PC-3 (cell line): ENCODE measurements at regions not wholly inside any gene's neighbourhood (a gene's known extent, or its start where the extent isn't known, plus 50 kb on each side); places are given as distances from the start of the nearest gene placed in this dataset.

ENCODE experiments used
- ATAC-seq: fragments of 200-7000 bp; cut with Tn5 transposase; 2 replicates; pipeline ENCODE4 v1.9.1; 2020; ENCODE audit warnings: mild to moderate bottlenecking, moderate library complexity
- BruUV-seq: library from RNA; stranded (reverse); fragments of 400-500 nt; replicated peaks from 2 replicates; lab custom pipeline; 2021; lab: Mats Ljungman, UMichigan
- CTCF ChIA-PET: fragments of 300-600 bp; sonication (Branson Sonifier 250); formaldehyde crosslinking; loops from one replicate; lab custom pipeline; 2022; ENCODE audit warnings: antibody characterized with exemption; lab: Charles Lee
- POLR2A ChIA-PET: fragments of 300-600 bp; sonication (Branson Sonifier 250); formaldehyde crosslinking; loops from one replicate; lab custom pipeline; 2022; ENCODE audit warnings: antibody characterized with exemption; ENCODE audit not compliant: unreplicated experiment; lab: Charles Lee
- DNase-seq: peaks from one replicate; pipeline ENCODE4 v3.0.0-alpha.2; 2015
- H2AFZ ChIP-seq: fragments of 300-600 bp; sonication (generic); 2 replicates; pipeline ENCODE4 v1.6.0; 2016; ENCODE audit warnings: antibody characterized with exemption, low read length
- H3F3A ChIP-seq: fragments of 300-600 bp; sonication (generic); one replicate; pipeline ENCODE4 v1.6.0; 2017; ENCODE audit warnings: antibody characterized with exemption, low read length, control low read depth, mild to moderate bottlenecking; ENCODE audit not compliant: unreplicated experiment
- H3K27ac ChIP-seq: fragments of 300-600 bp; sonication (generic); 2 replicates; pipeline ENCODE4 v1.5.1; 2016; ENCODE audit warnings: mild to moderate bottlenecking, low read length
- H3K27me3 ChIP-seq: fragments of 300-600 bp; sonication (generic); 2 replicates; pipeline ENCODE4 v1.6.1; 2016; ENCODE audit warnings: low read length, mixed read lengths
- H3K36me3 ChIP-seq: fragments of 300-600 bp; sonication (generic); 2 replicates; pipeline ENCODE4 v1.6.1; 2016; ENCODE audit warnings: low read depth, mixed run types, low read length, mixed read lengths
- H3K4me1 ChIP-seq: fragments of 300-600 bp; sonication (generic); 2 replicates; pipeline ENCODE4 v1.5.1; 2016; ENCODE audit warnings: low read length; ENCODE audit not compliant: insufficient read depth
- H3K4me2 ChIP-seq: fragments of 300-600 bp; sonication (generic); 2 replicates; pipeline ENCODE4 v1.6.0; 2016; ENCODE audit warnings: low read length
- H3K4me3 ChIP-seq: fragments of 300-600 bp; sonication (generic); 2 replicates; pipeline ENCODE4 v1.5.1; 2016; ENCODE audit warnings: mild to moderate bottlenecking, low read length, mixed read lengths
- H3K79me2 ChIP-seq: fragments of 300-600 bp; sonication (generic); 2 replicates; pipeline ENCODE4 v1.6.1; 2017; ENCODE audit warnings: low read length, mixed read lengths
- H3K9ac ChIP-seq: fragments of 300-600 bp; sonication (generic); 2 replicates; pipeline ENCODE4 v1.6.0; 2016; ENCODE audit warnings: mild to moderate bottlenecking, low read length
- H3K9me2 ChIP-seq: fragments of 300-600 bp; sonication (generic); replicated peaks from 2 replicates; pipeline ENCODE4 v1.6.1; 2016; ENCODE audit warnings: mixed run types, low read length, mixed read lengths
- H3K9me3 ChIP-seq: fragments of 300-600 bp; sonication (generic); 2 replicates; pipeline ENCODE4 v1.6.1; 2016; ENCODE audit warnings: low read length, mixed read lengths
- H4K20me1 ChIP-seq: fragments of 300-600 bp; sonication (generic); 2 replicates; pipeline ENCODE4 v1.6.1; 2016; ENCODE audit warnings: low read length, mixed read lengths
- EZH2 ChIP-seq: fragments of 300-600 bp; sonication (generic); IDR thresholded peaks from one replicate; pipeline ENCODE4 v1.6.1; 2017; ENCODE audit warnings: antibody characterized with exemption, mild to moderate bottlenecking, low read length; ENCODE audit not compliant: unreplicated experiment
- EZH2phosphoT487 ChIP-seq: fragments of 300-600 bp; sonication (generic); IDR thresholded peaks from 2 replicates; pipeline ENCODE4 v1.6.1; 2018; ENCODE audit warnings: mild to moderate bottlenecking, antibody characterized with exemption, low read length, borderline replicate concordance
- intact Hi-C: fragments of 100-400 bp; cut with micrococcal nuclease; formaldehyde crosslinking; loops from 2 replicates; pipeline ENCODE4 v1.9.0; 2023
- TF ChIP-seq, protein P1 (sequence below): fragments of 300-600 bp; sonication (generic); conservative IDR thresholded peaks from 2 replicates; pipeline ENCODE4 v1.5.1; 2017; ENCODE audit warnings: antibody characterized with exemption, low read depth, mild to moderate bottlenecking, low read length

DNA sequence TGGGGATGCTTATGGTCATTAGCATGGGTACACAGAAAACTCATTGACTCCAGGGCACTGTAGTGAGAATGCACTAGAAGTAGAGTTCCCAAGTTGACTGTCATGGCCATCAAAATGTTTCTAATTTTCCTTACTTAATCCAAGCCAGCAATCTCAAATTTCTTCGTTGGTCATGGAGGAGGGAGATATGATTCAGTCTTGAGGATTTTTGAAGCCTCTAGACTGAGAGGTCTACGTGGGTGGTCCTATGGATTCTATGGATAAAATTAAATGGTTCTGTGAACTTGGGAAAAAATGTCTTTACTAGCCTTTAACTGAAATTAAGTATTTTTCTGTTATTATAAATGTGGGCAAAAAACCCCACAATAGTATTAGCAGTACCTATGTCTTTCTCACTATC lies 508.5 kb downstream of the FUT8 start:
- intact Hi-C loops = no loop called here

DNA sequence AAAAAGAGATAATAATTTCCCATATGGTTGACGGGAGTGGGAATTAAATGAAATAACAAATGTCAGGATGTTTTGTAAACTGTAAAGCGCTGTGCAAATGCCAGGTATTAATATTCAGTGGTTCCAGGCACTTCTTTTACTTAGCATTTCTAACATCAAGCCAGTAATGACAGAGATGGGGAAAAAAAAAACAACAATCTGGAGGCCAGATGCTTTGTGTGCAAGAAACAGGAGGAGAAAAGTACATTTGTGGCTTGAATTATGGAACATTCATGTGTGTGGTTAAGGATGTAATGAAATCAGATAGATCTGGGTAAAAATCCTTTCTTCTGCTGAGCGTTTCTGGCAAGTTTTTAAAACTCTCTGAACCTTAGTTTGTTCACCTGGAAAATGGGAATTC lies 509.6 kb downstream of the FUT8 start:
- Histone ChIP-seq H3K79me2 (no peaks in the 10 kb centered on the region), H3F3A (no peaks in the 10 kb centered on the region), H2AFZ (no peak overlapping the region), H3K36me3 (no peaks in the 10 kb centered on the region), H3K4me3 (no peak overlapping the region), H4K20me1 (no peaks in the 10 kb centered on the region), H3K4me1 (no peaks in the 10 kb centered on the region), H3K9ac (no peak overlapping the region), H3K27ac (no peak overlapping the region), H3K4me2 (no peak overlapping the region), H3K27me3 (peaks cover 71% of the 10 kb centered on the region), H3K9me3 (no peaks in the 10 kb centered on the region), H3K9me2 (no peaks in the 10 kb centered on the region)
- DNase-seq (no peak), ATAC-seq (no peak)
- BruUV-seq = no TSS peak
- TF ChIP-seq EZH2 (no peak), EZH2phosphoT487 (no peak)
- TF ChIP-seq, protein P1, sequence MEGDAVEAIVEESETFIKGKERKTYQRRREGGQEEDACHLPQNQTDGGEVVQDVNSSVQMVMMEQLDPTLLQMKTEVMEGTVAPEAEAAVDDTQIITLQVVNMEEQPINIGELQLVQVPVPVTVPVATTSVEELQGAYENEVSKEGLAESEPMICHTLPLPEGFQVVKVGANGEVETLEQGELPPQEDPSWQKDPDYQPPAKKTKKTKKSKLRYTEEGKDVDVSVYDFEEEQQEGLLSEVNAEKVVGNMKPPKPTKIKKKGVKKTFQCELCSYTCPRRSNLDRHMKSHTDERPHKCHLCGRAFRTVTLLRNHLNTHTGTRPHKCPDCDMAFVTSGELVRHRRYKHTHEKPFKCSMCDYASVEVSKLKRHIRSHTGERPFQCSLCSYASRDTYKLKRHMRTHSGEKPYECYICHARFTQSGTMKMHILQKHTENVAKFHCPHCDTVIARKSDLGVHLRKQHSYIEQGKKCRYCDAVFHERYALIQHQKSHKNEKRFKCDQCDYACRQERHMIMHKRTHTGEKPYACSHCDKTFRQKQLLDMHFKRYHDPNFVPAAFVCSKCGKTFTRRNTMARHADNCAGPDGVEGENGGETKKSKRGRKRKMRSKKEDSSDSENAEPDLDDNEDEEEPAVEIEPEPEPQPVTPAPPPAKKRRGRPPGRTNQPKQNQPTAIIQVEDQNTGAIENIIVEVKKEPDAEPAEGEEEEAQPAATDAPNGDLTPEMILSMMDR = no peak
- intact Hi-C loops = no loop called here
- CTCF ChIA-PET = no interaction called here
- POLR2A ChIA-PET = no interaction called here

More for the DNA sequence above, 508.5 kb downstream of the FUT8 start:
- Histone ChIP-seq H4K20me1 (no peaks in the 10 kb centered on the region), H3K4me1 (no peaks in the 10 kb centered on the region), H2AFZ (no peak overlapping the region), H3F3A (no peaks in the 10 kb centered on the region), H3K9me2 (no peaks in the 10 kb centered on the region), H3K4me3 (no peak overlapping the region), H3K36me3 (no peaks in the 10 kb centered on the region), H3K27ac (no peak overlapping the region), H3K79me2 (no peaks in the 10 kb centered on the region), H3K27me3 (peaks cover 70% of the 10 kb centered on the region), H3K9me3 (no peaks in the 10 kb centered on the region), H3K9ac (no peak overlapping the region), H3K4me2 (no peak overlapping the region)
- TF ChIP-seq EZH2phosphoT487 (no peak), EZH2 (no peak)
- TF ChIP-seq, protein P1 = no peak
- ATAC-seq (no peak), DNase-seq (no peak)
- ChIA-PET CTCF (no interaction called here), POLR2A (no interaction called here)
- BruUV-seq = no TSS peak

DNA sequence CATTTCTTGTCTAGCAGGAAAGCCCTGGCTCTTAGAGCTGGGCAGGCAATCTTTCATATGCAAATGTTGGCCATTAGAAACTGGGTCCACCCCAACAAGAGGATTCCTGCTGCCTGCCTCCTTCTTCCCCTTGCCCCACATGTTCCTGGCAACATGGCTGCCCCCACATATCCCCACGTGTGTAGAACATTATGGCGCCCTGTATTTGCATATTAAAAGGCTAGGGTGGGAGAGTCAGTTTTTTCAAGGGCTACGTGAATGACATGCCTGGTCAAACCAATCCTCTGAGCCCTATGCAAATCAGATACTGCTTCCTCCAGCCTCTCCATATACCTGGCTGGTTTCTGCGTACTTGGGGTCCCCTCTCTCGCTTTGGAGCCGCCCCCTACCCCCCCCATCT lies 514.0 kb downstream of the FUT8 start:
- intact Hi-C loops = no loop called here
- CTCF ChIA-PET = no interaction called here
- BruUV-seq = no TSS peak
- no peak for ATAC-seq
- Histone ChIP-seq H3K4me2 (no peak overlapping the region), H3K9me2 (no peaks in the 10 kb centered on the region), H3K4me3 (no peak overlapping the region), H3K4me1 (no peaks in the 10 kb centered on the region), H3K27me3 (peaks cover 79% of the 10 kb centered on the region), H2AFZ (no peak overlapping the region), H3K9ac (no peak overlapping the region), H4K20me1 (no peaks in the 10 kb centered on the region), H3K27ac (no peak overlapping the region), H3K9me3 (no peaks in the 10 kb centered on the region), H3K79me2 (no peaks in the 10 kb centered on the region), H3K36me3 (no peaks in the 10 kb centered on the region), H3F3A (no peaks in the 10 kb centered on the region)
- TF ChIP-seq, protein P1 = no peak
- no peak for TF ChIP-seq EZH2
- TF ChIP-seq EZH2phosphoT487 = no peak
- no peak for DNase-seq
- POLR2A ChIA-PET = no interaction called here
